Mucosa of stomach (tissue), 1 donor: ENCODE measurements at regions not wholly inside any gene's neighbourhood (a gene's known extent, or its start where the extent isn't known, plus 50 kb on each side); places are given as distances from the start of the nearest gene placed in this dataset.

Source experiments
- H3K27me3 ChIP-seq: one replicate; pipeline ENCODE4 v1.7.0; 2013; ENCODE audit warnings: mild to moderate bottlenecking, low read length; ENCODE audit not compliant: control insufficient read depth, insufficient read depth
- H3K36me3 ChIP-seq: one replicate; pipeline ENCODE4 v1.7.0; 2013; ENCODE audit warnings: low read length; ENCODE audit not compliant: control insufficient read depth, insufficient read depth
- H3K4me1 ChIP-seq: one replicate; pipeline ENCODE4 v1.7.0; 2013; ENCODE audit warnings: mild to moderate bottlenecking, low read length; ENCODE audit not compliant: control insufficient read depth, insufficient read depth
- H3K4me3 ChIP-seq: one replicate; pipeline ENCODE4 v1.7.0; 2013; ENCODE audit warnings: low read length
- H3K9ac ChIP-seq: one replicate; pipeline ENCODE4 v1.7.0; 2013; ENCODE audit warnings: mild to moderate bottlenecking, low read length, moderate library complexity
- H3K9me3 ChIP-seq: one replicate; pipeline ENCODE4 v1.7.0; 2013; ENCODE audit warnings: mild to moderate bottlenecking, low read length, moderate library complexity; ENCODE audit not compliant: control insufficient read depth
- donor health status: Pancreatic carcinoma.

- H3K9me3 ChIP-seq, result no peaks in the 10 kb centered on the region
- H3K36me3 ChIP-seq, result no peaks in the 10 kb centered on the region
- no peak overlapping the region for H3K9ac ChIP-seq
- H3K4me1 ChIP-seq, result no peaks in the 10 kb centered on the region
- no peak overlapping the region for H3K4me3 ChIP-seq
- no peaks in the 10 kb centered on the region for H3K27me3 ChIP-seq
These were observed 766.0 kb downstream of the TRIML1 start for GRCh38 chr4:188905248-188905647.

DNA sequence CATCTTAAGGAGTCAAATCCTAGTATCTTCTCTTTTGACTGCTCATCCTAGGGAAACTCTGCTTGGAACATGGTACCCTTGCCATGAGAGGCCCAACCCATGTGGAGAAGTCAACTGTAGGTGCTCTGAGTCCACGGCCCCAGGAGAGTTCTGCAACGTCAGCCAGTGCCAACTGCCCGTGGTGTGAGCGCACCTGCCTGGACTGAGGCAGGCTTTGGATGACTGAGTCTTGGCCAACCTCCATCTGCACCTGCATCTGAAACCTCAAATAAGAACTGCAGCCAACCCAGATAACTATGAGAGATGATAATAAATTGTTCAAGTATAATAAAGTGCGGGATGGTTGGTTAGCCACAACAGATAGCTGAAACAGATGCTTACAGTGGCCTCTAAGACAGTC is 772.0 kb downstream of the TRIML1 start:
- Histone ChIP-seq H3K4me1 (no peaks in the 10 kb centered on the region), H3K36me3 (no peaks in the 10 kb centered on the region), H3K9me3 (no peaks in the 10 kb centered on the region)

GRCh38 chr4:188911707-188912106 is 772.5 kb downstream of the TRIML1 start:
- H3K9ac ChIP-seq, result no peak overlapping the region
- H3K9me3 ChIP-seq, result no peaks in the 10 kb centered on the region
- H3K36me3 ChIP-seq, result no peaks in the 10 kb centered on the region
- H3K27me3 ChIP-seq, result no peaks in the 10 kb centered on the region
- no peak overlapping the region for H3K4me3 ChIP-seq
- no peaks in the 10 kb centered on the region for H3K4me1 ChIP-seq

More for the DNA sequence above, 772.0 kb downstream of the TRIML1 start:
- Histone ChIP-seq H3K9ac (no peak overlapping the region), H3K4me3 (no peak overlapping the region), H3K27me3 (no peaks in the 10 kb centered on the region)

GRCh38 chr4:188915175-188915574 is 775.9 kb downstream of the TRIML1 start:
- no peaks in the 10 kb centered on the region for H3K36me3 ChIP-seq
- no peaks in the 10 kb centered on the region for H3K4me1 ChIP-seq
- no peak overlapping the region for H3K9ac ChIP-seq
- no peaks in the 10 kb centered on the region for H3K27me3 ChIP-seq
- no peak overlapping the region for H3K4me3 ChIP-seq
- H3K9me3 ChIP-seq, result no peaks in the 10 kb centered on the region

- no peak overlapping the region for H3K4me3 ChIP-seq
- H3K4me1 ChIP-seq, result no peaks in the 10 kb centered on the region
- no peaks in the 10 kb centered on the region for H3K9me3 ChIP-seq
- H3K27me3 ChIP-seq, result no peaks in the 10 kb centered on the region
- no peaks in the 10 kb centered on the region for H3K36me3 ChIP-seq
- no peak overlapping the region for H3K9ac ChIP-seq
These were observed 779.5 kb downstream of the TRIML1 start for GRCh38 chr4:188918787-188919186.

- H3K9me3 ChIP-seq, result no peaks in the 10 kb centered on the region
- H3K36me3 ChIP-seq, result no peaks in the 10 kb centered on the region
- H3K9ac ChIP-seq, result no peak overlapping the region
- no peak overlapping the region for H3K4me3 ChIP-seq
- no peaks in the 10 kb centered on the region for H3K4me1 ChIP-seq
- no peaks in the 10 kb centered on the region for H3K27me3 ChIP-seq
These were observed 791.6 kb downstream of the TRIML1 start for GRCh38 chr4:188930822-188931221.

DNA sequence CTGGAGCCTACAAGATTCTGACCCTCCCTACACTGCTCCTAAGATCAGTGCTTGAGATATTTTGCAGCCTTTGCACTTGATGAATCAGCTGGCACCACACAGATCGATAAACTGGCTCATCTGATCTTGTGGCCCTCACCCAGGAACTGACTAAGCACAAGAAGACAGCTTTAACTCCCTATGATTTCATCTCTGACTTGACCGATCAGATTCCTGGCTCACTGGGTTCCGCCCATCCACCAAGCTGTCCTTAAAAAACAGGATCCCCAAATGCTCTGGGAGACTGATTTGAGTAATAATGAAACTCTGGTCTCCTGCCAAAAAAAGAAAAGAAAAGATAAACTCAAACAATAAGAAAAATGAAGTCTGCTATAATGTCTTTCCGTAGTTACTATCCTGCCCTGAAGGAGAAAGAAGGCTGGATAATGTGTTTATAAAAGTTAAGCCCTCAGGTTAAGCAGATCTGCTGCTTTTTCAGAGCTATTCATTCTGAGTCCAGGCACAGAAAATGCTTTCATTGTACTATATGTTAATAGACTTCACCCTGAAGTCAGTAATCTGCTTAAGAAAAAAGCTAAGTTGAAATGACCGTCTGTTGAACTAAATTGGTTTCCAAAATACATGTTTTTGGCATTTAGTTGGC is 795.2 kb downstream of the TRIML1 start:
- Histone ChIP-seq H3K9me3 (no peaks in the 10 kb centered on the region), H3K4me1 (no peaks in the 10 kb centered on the region), H3K4me3 (no peak overlapping the region), H3K27me3 (no peaks in the 10 kb centered on the region), H3K36me3 (no peaks in the 10 kb centered on the region), H3K9ac (no peak overlapping the region)

- no peaks in the 10 kb centered on the region for H3K9me3 ChIP-seq
- no peaks in the 10 kb centered on the region for H3K36me3 ChIP-seq
These were observed 802.4 kb downstream of the TRIML1 start for GRCh38 chr4:188941524-188942119.

GRCh38 chr4:188942606-188943005 is 803.4 kb downstream of the TRIML1 start:
- Histone ChIP-seq H3K36me3 (no peaks in the 10 kb centered on the region), H3K4me1 (no peaks in the 10 kb centered on the region), H3K4me3 (no peak overlapping the region), H3K9me3 (no peaks in the 10 kb centered on the region), H3K27me3 (no peaks in the 10 kb centered on the region), H3K9ac (no peak overlapping the region)

More at GRCh38 chr4:188941524-188942119, 802.4 kb downstream of the TRIML1 start:
- Histone ChIP-seq H3K4me3 (no peak overlapping the region), H3K9ac (no peak overlapping the region), H3K4me1 (no peaks in the 10 kb centered on the region), H3K27me3 (no peaks in the 10 kb centered on the region)

- no peak overlapping the region for H3K9ac ChIP-seq
- no peaks in the 10 kb centered on the region for H3K9me3 ChIP-seq
- H3K4me3 ChIP-seq, result no peak overlapping the region
- H3K36me3 ChIP-seq, result no peaks in the 10 kb centered on the region
- H3K27me3 ChIP-seq, result no peaks in the 10 kb centered on the region
- H3K4me1 ChIP-seq, result no peaks in the 10 kb centered on the region
These were observed 810.4 kb downstream of the TRIML1 start for GRCh38 chr4:188949596-188949995.

GRCh38 chr4:188955066-188955465 is 815.8 kb downstream of the TRIML1 start:
- H3K9ac ChIP-seq, result no peak overlapping the region
- H3K27me3 ChIP-seq, result no peaks in the 10 kb centered on the region
- H3K4me3 ChIP-seq, result no peak overlapping the region
- no peaks in the 10 kb centered on the region for H3K36me3 ChIP-seq
- H3K9me3 ChIP-seq, result no peaks in the 10 kb centered on the region
- H3K4me1 ChIP-seq, result no peaks in the 10 kb centered on the region

- Histone ChIP-seq H3K27me3 (no peaks in the 10 kb centered on the region), H3K4me3 (no peak overlapping the region), H3K9ac (no peak overlapping the region), H3K36me3 (no peaks in the 10 kb centered on the region), H3K9me3 (no peaks in the 10 kb centered on the region), H3K4me1 (no peaks in the 10 kb centered on the region)
These were observed 817.3 kb downstream of the TRIML1 start for GRCh38 chr4:188956566-188956965.
